Neural progenitor cell (in vitro differentiated cells): ENCODE measurements at regions not wholly inside any gene's neighbourhood (a gene's known extent, or its start where the extent isn't known, plus 50 kb on each side); places are given as distances from the start of the nearest gene placed in this dataset.

Source experiments
- EZH2phosphoT487 ChIP-seq: fragments of 200-600 bp; sonication (generic); IDR thresholded peaks from 2 replicates; pipeline ENCODE4 v1.6.1; 2017; ENCODE audit warnings: antibody characterized with exemption
- TF ChIP-seq, protein P1 (sequence below): fragments of 200-600 bp; sonication (generic); IDR thresholded peaks from 2 replicates; pipeline ENCODE4 v1.5.1; 2017; ENCODE audit warnings: antibody characterized with exemption, mild to moderate bottlenecking

DNA sequence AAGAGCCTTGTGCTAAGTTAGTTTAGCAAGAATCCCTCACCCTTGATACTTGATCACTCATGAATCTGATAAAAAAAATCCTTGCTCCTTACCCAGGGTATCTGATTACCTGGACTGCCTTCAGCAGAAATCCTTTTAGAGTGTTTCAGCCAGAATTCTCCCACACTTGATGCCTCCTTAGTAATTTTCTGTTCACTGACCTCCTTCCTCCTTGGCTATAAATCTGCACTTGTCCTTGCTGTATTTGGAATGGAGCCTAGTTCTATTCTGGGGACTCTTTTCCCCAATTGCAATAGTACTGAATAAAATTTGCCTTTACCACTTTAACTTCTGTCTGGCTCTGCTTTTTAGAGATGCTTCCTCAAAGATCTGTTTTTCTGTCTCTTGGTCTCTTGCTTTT lies 84.9 kb downstream of the RPS24 start:
- TF ChIP-seq, protein P1, sequence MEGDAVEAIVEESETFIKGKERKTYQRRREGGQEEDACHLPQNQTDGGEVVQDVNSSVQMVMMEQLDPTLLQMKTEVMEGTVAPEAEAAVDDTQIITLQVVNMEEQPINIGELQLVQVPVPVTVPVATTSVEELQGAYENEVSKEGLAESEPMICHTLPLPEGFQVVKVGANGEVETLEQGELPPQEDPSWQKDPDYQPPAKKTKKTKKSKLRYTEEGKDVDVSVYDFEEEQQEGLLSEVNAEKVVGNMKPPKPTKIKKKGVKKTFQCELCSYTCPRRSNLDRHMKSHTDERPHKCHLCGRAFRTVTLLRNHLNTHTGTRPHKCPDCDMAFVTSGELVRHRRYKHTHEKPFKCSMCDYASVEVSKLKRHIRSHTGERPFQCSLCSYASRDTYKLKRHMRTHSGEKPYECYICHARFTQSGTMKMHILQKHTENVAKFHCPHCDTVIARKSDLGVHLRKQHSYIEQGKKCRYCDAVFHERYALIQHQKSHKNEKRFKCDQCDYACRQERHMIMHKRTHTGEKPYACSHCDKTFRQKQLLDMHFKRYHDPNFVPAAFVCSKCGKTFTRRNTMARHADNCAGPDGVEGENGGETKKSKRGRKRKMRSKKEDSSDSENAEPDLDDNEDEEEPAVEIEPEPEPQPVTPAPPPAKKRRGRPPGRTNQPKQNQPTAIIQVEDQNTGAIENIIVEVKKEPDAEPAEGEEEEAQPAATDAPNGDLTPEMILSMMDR, result no peak
- TF ChIP-seq EZH2phosphoT487, result no peak
